ENCODE measurements at regions not wholly inside any gene's neighbourhood (a gene's known extent, or its start where the extent isn't known, plus 50 kb on each side); places are given as distances from the start of the nearest gene placed in this dataset.
A peak's percentile ranks its signal among the peaks of the same experiment; 100 is the strongest.
"Not testable (repeated sequence)": the region's sequence is repeated elsewhere in the genome, so short reads cannot be mapped to it uniquely, and the experiment has no call there.

DNA sequence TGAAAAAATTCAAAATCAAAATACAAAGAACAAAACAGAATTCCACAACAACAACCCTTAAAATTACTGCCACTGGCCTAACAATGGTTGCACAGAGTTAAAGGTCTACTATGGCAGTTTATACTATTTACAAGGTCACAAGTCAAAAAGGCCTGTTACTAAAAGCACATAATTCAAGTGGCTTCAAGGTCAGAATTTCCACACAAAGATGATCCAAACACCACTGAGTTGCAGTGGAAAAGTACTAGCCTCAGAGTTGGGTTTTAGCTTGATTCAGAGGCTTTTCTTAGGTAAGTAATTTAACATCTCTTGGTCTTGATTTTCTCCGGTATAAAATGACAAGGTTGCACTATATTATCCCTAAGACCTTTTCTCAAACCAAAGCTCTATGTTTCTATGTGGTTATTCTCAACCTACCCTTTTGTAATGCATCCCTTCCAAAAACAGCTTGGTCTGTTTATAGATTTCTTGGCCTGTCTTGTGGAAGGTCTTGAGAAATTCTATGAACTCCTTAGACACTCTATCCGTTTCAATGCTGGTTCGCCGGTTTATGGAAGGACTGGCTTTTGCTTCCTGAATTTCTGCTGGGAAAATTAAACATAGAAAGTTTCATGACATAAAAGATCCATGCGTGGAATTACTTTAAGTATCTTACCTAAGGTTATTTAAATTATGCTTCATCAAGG lies 69.5 kb downstream of the MDH2 start:
- not testable (repeated sequence) for ATAC-seq; H3K9me3 Mint-ChIP-seq; H3K4me3 Mint-ChIP-seq; DNase-seq; H3K27me3 Mint-ChIP-seq; H3K4me1 Mint-ChIP-seq; H3K27ac Mint-ChIP-seq; H3K36me3 Mint-ChIP-seq (ENCODE audit: low read depth)

DNA sequence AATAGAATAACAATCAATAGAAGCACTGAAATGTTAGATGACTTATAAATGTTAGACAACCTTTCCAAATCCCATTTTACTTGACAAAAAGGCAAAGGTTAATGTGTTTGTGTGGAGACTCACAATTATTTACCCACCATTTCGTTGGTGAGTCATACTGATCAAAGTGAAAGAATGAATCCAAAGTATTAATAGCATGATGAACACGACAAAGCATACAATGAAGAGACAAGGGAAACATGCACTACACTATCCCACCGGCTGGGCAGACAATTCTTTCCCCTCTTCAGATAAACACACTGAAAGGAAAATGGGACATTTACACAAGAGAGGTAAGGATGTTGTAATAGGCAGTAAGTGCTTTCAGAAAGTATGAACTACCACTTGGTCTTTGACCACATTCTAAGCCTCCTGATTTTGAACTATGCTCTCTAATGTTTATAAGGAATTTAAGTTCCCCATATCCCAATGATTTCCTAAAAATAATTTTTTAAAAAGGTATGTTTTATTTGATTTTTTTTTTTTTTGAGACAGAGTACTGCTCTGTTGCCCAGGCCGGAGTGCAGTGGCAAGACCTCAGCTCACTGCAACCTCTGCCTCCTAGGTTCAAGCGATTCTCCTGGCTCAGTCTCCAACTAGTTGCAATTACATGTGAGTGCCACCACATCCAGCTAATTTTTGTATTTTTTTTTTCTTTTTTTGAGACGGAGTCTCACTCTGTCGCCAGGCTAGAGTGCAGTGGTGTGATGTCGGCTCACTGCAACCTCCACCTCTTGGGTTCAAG lies 70.5 kb downstream of the MDH2 start:
- H3K9me3 Mint-ChIP-seq; H3K27ac Mint-ChIP-seq; H3K27me3 Mint-ChIP-seq; H3K36me3 Mint-ChIP-seq (ENCODE audit: low read depth); ATAC-seq; DNase-seq; H3K4me3 Mint-ChIP-seq: not testable (repeated sequence)
- peaks cover 13% of the 10 kb centered on the region for H3K4me1 Mint-ChIP-seq

DNA sequence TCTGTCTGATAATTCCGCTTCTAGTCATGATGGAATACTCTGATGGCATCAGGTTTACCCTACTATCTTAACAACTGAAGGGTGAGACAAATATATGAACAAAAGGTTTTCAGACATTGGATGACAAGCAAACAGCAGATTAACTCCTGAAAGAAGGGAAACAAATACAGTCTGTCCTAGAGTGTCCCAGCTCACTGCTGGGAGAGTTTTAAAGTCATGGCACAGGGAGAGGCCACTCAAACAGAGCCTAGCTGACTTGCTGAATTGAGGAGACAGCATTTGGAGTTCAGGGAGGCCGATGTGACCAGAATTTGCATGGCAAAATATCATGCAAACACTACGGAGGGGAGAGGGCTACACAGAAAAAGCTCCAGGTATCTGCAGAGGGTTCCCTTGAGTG lies 73.1 kb downstream of the MDH2 start:
- Mint-ChIP-seq H3K9me3 (no peaks in the 10 kb centered on the region), H3K4me1 (peaks cover 13% of the 10 kb centered on the region), H3K4me3 (no peak overlapping the region), H3K27ac (no peak overlapping the region), H3K36me3 (ENCODE audit: low read depth) (no peaks in the 10 kb centered on the region), H3K27me3 (no peaks in the 10 kb centered on the region)
- DNase-seq (no peak), ATAC-seq (no peak)

DNA sequence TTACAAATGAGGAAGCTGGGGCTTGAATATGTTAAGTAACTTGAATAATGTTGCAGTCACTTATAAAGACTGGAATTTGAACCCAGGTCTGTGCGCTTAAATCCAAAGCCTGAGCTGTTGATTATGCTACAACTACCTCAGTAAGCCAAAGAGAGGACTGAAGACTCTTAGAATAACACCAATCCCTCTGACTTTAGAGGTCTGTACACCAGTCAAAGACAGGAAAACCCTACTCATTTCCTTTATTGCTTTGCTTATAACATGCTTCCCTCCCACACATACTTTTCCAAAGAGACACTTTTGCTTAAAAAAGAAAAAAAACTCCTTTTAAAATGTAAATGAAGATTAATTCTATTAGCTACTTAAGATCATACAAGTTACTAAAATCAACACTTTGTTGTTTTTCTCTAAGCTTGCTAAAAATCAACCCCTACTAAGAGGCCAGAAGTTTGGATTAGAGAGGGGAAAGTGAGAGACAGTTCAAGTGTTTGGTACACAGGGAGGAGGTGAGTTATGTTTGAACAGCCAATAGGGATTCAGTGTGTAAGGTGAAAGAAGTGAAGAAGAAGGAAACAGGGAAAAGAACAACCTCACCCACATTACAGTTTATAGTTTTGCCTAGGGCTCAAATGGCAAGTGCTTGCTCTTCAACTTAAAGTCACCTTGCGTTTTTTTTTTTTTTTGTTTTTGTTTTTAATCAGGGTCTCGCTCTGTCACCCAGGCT lies 74.8 kb downstream of the MDH2 start:
- H3K4me1 Mint-ChIP-seq = peaks cover 13% of the 10 kb centered on the region
- H3K9me3 Mint-ChIP-seq = no peaks in the 10 kb centered on the region
- H3K4me3 Mint-ChIP-seq = no peak overlapping the region
- no peak overlapping the region for H3K27ac Mint-ChIP-seq
- no peaks in the 10 kb centered on the region for H3K36me3 Mint-ChIP-seq (ENCODE audit: low read depth)
- H3K27me3 Mint-ChIP-seq = no peaks in the 10 kb centered on the region
- ATAC-seq = no peak
- DNase-seq = no peak

DNA sequence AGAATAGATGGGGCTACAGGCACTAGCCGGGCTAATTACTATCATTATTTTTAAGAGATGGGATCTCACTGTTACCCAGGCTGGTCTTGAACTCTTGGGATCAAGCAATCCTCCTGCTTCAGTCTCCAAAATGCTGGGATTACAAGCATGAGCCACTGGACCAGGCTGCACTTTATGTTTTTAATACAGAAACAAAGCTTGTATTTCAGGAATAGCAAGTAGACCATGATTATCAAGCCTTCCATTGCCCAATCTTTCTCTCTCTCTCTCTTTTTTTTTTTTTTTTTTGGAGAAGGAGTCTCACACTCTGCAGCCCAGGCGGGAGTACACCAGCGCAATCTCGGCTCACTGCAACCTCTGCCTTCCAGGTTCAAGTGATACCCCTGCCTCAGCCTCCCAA lies 75.4 kb downstream of the MDH2 start:
- H3K27me3 Mint-ChIP-seq = no peaks in the 10 kb centered on the region
- H3K36me3 Mint-ChIP-seq (ENCODE audit: low read depth) = no peaks in the 10 kb centered on the region
- no peaks in the 10 kb centered on the region for H3K9me3 Mint-ChIP-seq
- no peak overlapping the region for H3K27ac Mint-ChIP-seq
- no peak overlapping the region for H3K4me3 Mint-ChIP-seq
- H3K4me1 Mint-ChIP-seq = peaks cover 13% of the 10 kb centered on the region
- DNase-seq (no peak), ATAC-seq (no peak)

DNA sequence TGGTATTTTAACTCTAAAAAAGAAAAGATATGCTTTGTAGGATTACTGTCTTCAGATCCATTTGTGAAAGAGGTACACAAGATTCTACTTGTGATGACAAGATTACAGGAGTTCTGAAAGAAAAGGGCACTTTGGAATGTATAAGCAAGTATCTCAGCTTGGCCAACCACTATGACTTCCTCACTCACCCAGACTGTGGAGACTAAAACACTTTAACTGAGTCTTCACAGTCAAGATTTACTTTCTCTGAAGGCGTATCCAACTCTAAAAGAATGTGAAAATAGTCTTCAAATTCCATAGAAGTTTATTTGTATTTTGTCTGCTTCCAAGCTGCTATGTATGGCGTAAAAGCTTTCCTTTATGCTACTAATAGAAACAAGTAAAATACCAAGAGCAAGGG lies 76.1 kb upstream of the SRRM3 start:
- Mint-ChIP-seq H3K27me3 (no peaks in the 10 kb centered on the region), H3K4me1 (peaks cover 16% of the 10 kb centered on the region), H3K9me3 (no peaks in the 10 kb centered on the region), H3K27ac (no peak overlapping the region), H3K36me3 (ENCODE audit: low read depth) (no peaks in the 10 kb centered on the region), H3K4me3 (no peak overlapping the region)
- DNase-seq (no peak), ATAC-seq (no peak)

DNA sequence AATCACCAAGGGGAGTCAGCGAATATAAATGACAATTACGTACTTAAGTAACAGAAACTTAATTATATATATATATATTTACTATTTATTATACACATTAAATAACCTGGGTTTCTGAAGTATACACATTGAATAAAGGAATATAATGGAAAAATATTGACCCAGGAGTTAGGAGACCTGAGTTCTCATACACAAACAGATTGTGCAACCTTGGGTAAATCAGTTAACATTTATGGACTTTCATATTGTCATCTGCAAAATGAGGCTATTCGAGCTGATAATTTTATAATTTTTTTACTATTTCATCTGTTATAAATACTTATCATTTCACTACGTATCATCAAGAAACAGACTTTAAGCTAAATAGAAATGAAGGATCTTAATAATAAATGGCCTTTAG lies 75.1 kb upstream of the SRRM3 start:
- no peaks in the 10 kb centered on the region for H3K27me3 Mint-ChIP-seq
- no peaks in the 10 kb centered on the region for H3K36me3 Mint-ChIP-seq (ENCODE audit: low read depth)
- H3K27ac Mint-ChIP-seq = no peak overlapping the region
- H3K9me3 Mint-ChIP-seq = no peaks in the 10 kb centered on the region
- no peak for DNase-seq
- ATAC-seq = no peak
- H3K4me1 Mint-ChIP-seq = peaks cover 19% of the 10 kb centered on the region
- H3K4me3 Mint-ChIP-seq = no peak overlapping the region

DNA sequence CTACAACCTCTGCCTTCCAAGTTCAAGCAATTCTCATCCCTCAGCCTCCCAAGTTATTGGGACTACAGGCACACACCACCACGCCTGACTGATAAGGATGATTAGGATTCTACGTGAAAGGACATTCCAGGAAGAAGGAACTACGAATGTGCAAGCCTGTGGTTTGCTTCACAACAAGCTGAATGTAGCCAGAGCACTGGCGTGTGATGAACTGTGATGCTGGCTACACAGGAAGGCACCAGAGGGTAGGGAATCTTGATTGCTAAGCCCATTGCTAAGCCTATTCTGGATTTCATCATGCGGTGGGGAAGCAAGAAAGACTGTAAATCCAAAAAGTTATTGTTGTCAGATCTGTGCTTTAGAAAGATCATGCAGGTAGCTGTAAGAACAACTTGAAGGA lies 72.3 kb upstream of the SRRM3 start:
- no peak for DNase-seq
- Mint-ChIP-seq H3K36me3 (ENCODE audit: low read depth) (no peaks in the 10 kb centered on the region), H3K27ac (no peak overlapping the region), H3K4me3 (no peak overlapping the region), H3K4me1 (peaks cover 29% of the 10 kb centered on the region), H3K9me3 (no peaks in the 10 kb centered on the region), H3K27me3 (no peaks in the 10 kb centered on the region)
- ATAC-seq = no peak

DNA sequence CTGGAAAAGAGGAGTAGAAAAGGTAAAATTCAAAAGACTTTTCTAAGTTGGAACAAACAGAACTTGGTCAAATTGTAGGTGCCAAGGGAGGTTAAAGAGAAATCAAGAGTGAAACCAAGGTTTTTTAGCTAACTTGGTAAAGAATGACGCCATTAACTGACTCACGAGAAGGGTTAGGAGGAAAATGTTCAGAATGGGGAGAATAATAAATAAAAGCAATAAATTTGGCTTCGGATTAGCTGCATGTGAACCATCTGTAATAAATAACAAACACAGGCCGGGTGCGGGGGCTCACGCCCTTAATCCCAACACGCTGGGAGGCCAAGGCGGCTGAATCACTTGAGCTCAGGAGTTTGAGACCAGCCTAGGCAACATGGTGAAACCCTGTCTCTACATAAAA lies 71.9 kb upstream of the SRRM3 start:
- DNase-seq = no peak
- H3K27me3 Mint-ChIP-seq = no peaks in the 10 kb centered on the region
- H3K27ac Mint-ChIP-seq = no peak overlapping the region
- H3K9me3 Mint-ChIP-seq = no peaks in the 10 kb centered on the region
- ATAC-seq = no peak
- no peak overlapping the region for H3K4me3 Mint-ChIP-seq
- H3K36me3 Mint-ChIP-seq (ENCODE audit: low read depth) = no peaks in the 10 kb centered on the region
- peaks cover 29% of the 10 kb centered on the region for H3K4me1 Mint-ChIP-seq

DNA sequence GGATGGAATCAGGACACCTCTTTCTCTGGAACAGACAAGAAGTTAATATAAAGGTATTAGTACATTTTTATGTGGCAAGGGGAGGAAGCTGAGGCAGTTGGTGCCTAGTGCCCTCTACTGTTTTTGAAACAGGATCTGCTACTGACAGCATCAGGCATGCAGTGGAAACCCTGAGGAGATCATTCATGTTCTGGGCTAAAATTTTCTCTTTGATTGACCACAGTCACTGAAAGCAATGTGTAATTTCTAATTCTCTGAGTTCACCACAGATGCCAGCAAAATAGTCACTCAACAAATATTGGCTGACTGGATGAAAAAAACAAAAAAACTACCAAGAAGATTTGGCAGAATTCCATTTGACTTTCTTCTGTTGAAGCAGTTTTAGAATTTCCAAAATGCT lies 71.0 kb upstream of the SRRM3 start:
- not testable (repeated sequence) for DNase-seq; H3K27me3 Mint-ChIP-seq; H3K27ac Mint-ChIP-seq; H3K9me3 Mint-ChIP-seq; H3K36me3 Mint-ChIP-seq (ENCODE audit: low read depth); H3K4me3 Mint-ChIP-seq
- H3K4me1 Mint-ChIP-seq = peaks cover 29% of the 10 kb centered on the region
- peak; percentile 63 for ATAC-seq

DNA sequence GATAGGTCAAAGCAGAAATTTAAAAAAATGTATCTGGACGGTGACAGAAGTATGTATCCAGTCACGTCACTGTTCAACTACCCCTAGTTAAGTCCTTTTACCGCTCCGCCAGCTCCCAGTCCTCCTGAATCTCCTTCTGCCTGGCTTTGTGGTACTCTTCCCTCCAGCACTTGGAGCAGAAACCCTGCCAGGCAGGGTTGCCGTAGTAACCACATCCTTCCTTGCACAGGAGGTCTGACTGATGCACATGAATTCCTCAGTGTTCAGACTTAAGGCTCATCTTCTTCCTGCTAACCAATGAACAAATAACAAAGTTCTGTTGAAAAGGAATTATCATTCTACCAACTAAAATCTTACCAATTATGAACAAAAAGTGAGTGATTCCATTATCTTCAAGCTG lies 69.8 kb upstream of the SRRM3 start:
- H3K36me3 Mint-ChIP-seq (ENCODE audit: low read depth); H3K9me3 Mint-ChIP-seq; DNase-seq; ATAC-seq; H3K4me3 Mint-ChIP-seq; H3K27me3 Mint-ChIP-seq; H3K27ac Mint-ChIP-seq: not testable (repeated sequence)
- H3K4me1 Mint-ChIP-seq = peaks cover 29% of the 10 kb centered on the region

DNA sequence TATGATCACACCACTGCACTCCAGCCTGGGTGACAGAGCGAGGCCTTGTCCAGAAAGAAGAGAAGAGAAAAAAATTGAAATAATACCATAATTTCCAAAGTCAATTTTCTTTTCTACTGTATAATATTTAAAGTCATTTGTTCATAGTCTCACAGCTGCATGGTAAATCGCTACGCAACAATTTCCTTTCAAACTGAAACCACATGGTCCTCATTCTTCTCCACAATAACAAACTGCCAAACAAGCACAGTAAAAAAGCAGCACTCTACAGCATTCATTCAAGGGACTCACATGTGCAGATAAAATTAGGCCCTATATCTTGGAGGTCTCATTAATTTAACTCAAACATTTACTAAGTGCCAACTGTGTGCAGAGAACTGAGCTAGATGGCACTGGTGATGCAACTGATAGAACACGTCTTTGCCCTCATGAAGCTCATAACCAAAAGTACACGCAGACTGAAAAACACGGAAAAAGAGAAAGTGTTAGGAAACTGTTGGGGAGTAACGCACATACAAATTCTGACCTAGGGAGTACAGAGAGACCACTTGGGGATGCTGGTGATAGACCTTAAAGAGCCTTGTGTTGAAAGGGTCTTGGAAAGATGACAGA lies 68.4 kb upstream of the SRRM3 start:
- Mint-ChIP-seq H3K9me3 (no peaks in the 10 kb centered on the region), H3K36me3 (ENCODE audit: low read depth) (no peaks in the 10 kb centered on the region), H3K4me3 (peak overlapping the region; percentile 34), H3K27me3 (no peaks in the 10 kb centered on the region), H3K4me1 (peaks cover 29% of the 10 kb centered on the region), H3K27ac (peak overlapping the region; percentile 6)
- peak; percentile 24 for ATAC-seq
- no peak for DNase-seq

DNA sequence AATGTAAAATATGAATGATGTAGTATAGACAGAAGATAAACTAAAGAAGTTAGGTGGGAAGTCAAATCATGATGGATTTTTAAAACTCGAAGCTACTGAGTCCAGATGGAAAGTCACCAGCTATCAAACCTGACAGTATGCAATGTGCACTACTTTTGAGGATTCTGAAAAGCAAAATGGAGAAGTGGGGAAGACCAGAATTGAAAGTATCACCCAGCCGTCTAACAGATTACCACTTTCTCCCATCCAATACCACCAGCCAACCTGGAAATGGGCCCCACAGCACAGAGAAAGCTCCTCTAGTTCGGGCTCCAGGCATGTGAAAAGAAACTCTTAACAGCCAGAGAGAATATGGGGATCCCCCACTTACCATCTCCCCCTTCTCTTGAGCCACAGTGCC lies 67.9 kb upstream of the SRRM3 start:
- H3K36me3 Mint-ChIP-seq (ENCODE audit: low read depth) = no peaks in the 10 kb centered on the region
- H3K27me3 Mint-ChIP-seq = no peaks in the 10 kb centered on the region
- no peak overlapping the region for H3K4me3 Mint-ChIP-seq
- H3K9me3 Mint-ChIP-seq = no peaks in the 10 kb centered on the region
- DNase-seq = no peak
- peak overlapping the region; percentile 6 for H3K27ac Mint-ChIP-seq
- peaks cover 29% of the 10 kb centered on the region for H3K4me1 Mint-ChIP-seq
- no peak for ATAC-seq

DNA sequence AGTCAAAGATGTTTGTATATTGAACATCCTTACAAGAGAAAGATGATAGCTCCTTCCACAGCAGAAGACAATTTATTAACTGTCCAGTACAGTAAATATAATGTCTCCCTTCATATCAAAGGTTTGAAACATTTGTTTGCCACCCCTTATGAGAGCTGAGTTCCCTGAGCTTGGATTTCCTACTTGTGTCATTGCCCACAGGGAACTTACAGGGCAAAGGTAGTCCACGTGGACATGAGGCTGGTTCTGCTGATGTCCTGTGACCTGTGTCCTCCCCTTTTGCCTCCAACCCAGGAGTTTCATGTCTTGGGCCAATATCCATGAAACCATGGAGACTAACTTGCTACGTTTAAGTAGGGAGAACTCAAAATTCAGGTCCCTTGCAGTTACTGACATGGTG lies 66.4 kb upstream of the SRRM3 start:
- peaks cover 31% of the 10 kb centered on the region for H3K4me1 Mint-ChIP-seq
- not testable (repeated sequence) for H3K9me3 Mint-ChIP-seq; H3K4me3 Mint-ChIP-seq; H3K27me3 Mint-ChIP-seq; ATAC-seq; H3K27ac Mint-ChIP-seq; H3K36me3 Mint-ChIP-seq (ENCODE audit: low read depth); DNase-seq

Measured in activated naive CD8-positive, alpha-beta T cell treated with anti-CD3 and anti-CD28 coated beads, Interleukin-2, amount 50 U/mL, for 24 hours (primary cell).